IMR-90 (cell line): ENCODE measurements at regions not wholly inside any gene's neighbourhood (a gene's known extent, or its start where the extent isn't known, plus 50 kb on each side); places are given as distances from the start of the nearest gene placed in this dataset.

Experiments
- ATAC-seq: fragments of 200-7000 bp; cut with Tn5 transposase; 2 replicates; pipeline ENCODE4 v1.9.1; 2020; ENCODE audit warnings: low read depth, mild to moderate bottlenecking, moderate library complexity
- BruUV-seq: library from RNA; stranded (reverse); fragments of 400-500 nt; replicated peaks from 2 replicates; lab custom pipeline; 2021; lab: Mats Ljungman, UMichigan
- CTCF ChIA-PET: fragments of 300-600 bp; formaldehyde crosslinking; extraction: SDS; loops from one replicate; lab custom pipeline; 2021; ENCODE audit warnings: antibody characterized with exemption; lab: Yijun Ruan, JAX
- POLR2A ChIA-PET: fragments of 300-600 bp; sonication (Branson Sonifier 250); formaldehyde crosslinking; loops from one replicate; lab custom pipeline; 2022; ENCODE audit warnings: antibody characterized with exemption; ENCODE audit not compliant: unreplicated experiment; lab: Charles Lee
- DNase-seq: peaks from one replicate; pipeline ENCODE4 v3.0.0; 2013
- H2AFZ ChIP-seq: replicated peaks from 2 replicates; pipeline ENCODE3; 2013; ENCODE audit warnings: low read length, mild to moderate bottlenecking; ENCODE audit not compliant: poor library complexity
- H2AK5ac ChIP-seq: 2 replicates; pipeline ENCODE4 v1.6.1; 2013; ENCODE audit warnings: low read depth, low read length, inconsistent platforms
- H2AK9ac ChIP-seq: replicated peaks from 2 replicates; pipeline ENCODE3; 2013; ENCODE audit warnings: mild to moderate bottlenecking, low read depth, low read length, moderate library complexity; ENCODE audit not compliant: poor library complexity
- H2BK120ac ChIP-seq: 2 replicates; pipeline ENCODE4 v1.6.1; 2013; ENCODE audit warnings: low read depth, low read length, inconsistent platforms
- H2BK15ac ChIP-seq: 3 replicates; pipeline ENCODE4 v1.6.1; 2013; ENCODE audit warnings: low read depth, low read length, inconsistent platforms
- H2BK20ac ChIP-seq: 2 replicates; pipeline ENCODE4 v1.6.1; 2013; ENCODE audit warnings: low read depth, mild to moderate bottlenecking, inconsistent platforms, low read length, moderate library complexity
- H2BK5ac ChIP-seq: 2 replicates; pipeline ENCODE4 v1.6.1; 2013; ENCODE audit warnings: mild to moderate bottlenecking, low read depth, low read length, inconsistent platforms; ENCODE audit not compliant: poor library complexity, severe bottlenecking
- H3K14ac ChIP-seq: replicated peaks from 2 replicates; pipeline ENCODE4 v1.6.1; 2013; ENCODE audit warnings: low read depth, low read length, inconsistent platforms
- H3K18ac ChIP-seq: 2 replicates; pipeline ENCODE4 v1.6.1; 2013; ENCODE audit warnings: low read depth, low read length, control low read depth
- H3K23ac ChIP-seq: 2 replicates; pipeline ENCODE4 v1.6.1; 2013; ENCODE audit warnings: low read depth, low read length, inconsistent platforms
- H3K27ac ChIP-seq: 2 replicates; pipeline ENCODE4 v1.5.1; 2013; ENCODE audit warnings: mild to moderate bottlenecking, control low read depth, low read length; ENCODE audit not compliant: insufficient read depth
- H3K27me3 ChIP-seq: 2 replicates; pipeline ENCODE4 v1.6.1; 2013; ENCODE audit warnings: low read length; ENCODE audit not compliant: control insufficient read depth, insufficient read depth
- H3K36me3 ChIP-seq: 2 replicates; pipeline ENCODE4 v1.6.1; 2013; ENCODE audit warnings: low read length, mixed read lengths; ENCODE audit not compliant: control insufficient read depth, insufficient read depth
- H3K4ac ChIP-seq: 2 replicates; pipeline ENCODE4 v1.6.1; 2013; ENCODE audit warnings: low read depth, low read length, inconsistent platforms
- H3K4me1 ChIP-seq: 2 replicates; pipeline ENCODE4 v1.6.1; 2013; ENCODE audit warnings: low read length, mixed read lengths; ENCODE audit not compliant: control insufficient read depth, insufficient read depth
- H3K4me2 ChIP-seq: 2 replicates; pipeline ENCODE4 v1.6.1; 2013; ENCODE audit warnings: low read depth, mild to moderate bottlenecking, control low read depth, low read length, moderate library complexity
- H3K4me3 ChIP-seq: 2 replicates; pipeline ENCODE4 v1.5.1; 2013; ENCODE audit warnings: low read depth, mild to moderate bottlenecking, control low read depth, low read length, moderate library complexity; ENCODE audit not compliant: insufficient read depth
- H3K56ac ChIP-seq: 2 replicates; pipeline ENCODE4 v1.6.1; 2013; ENCODE audit warnings: low read length, inconsistent platforms; ENCODE audit not compliant: insufficient read depth; ENCODE audit errors: extremely low read depth
- H3K79me1 ChIP-seq, 2 experiments: 2 replicates each; pipeline ENCODE4 v1.6.1; 2013; ENCODE audit warnings: low read length in 2 of 2, inconsistent platforms in 1 of 2, low read depth in 1 of 2
- H3K9ac ChIP-seq: 2 replicates; pipeline ENCODE4 v1.6.1; 2013; ENCODE audit warnings: low read depth, low read length, control low read depth
- H3K9me1 ChIP-seq: 2 replicates; pipeline ENCODE4 v1.6.1; 2013; ENCODE audit warnings: low read length, inconsistent platforms; ENCODE audit not compliant: insufficient read depth
- H3K9me3 ChIP-seq: 2 replicates; pipeline ENCODE4 v1.6.1; 2013; ENCODE audit warnings: low read length; ENCODE audit not compliant: control insufficient read depth, insufficient read depth
- H4K20me1 ChIP-seq: 2 replicates; pipeline ENCODE4 v1.6.1; 2013; ENCODE audit warnings: low read length, inconsistent platforms; ENCODE audit not compliant: insufficient read depth
- H4K5ac ChIP-seq: 2 replicates; pipeline ENCODE4 v1.6.1; 2013; ENCODE audit warnings: mild to moderate bottlenecking, low read depth, low read length, control low read depth
- H4K8ac ChIP-seq, 2 experiments: 2 replicates each; pipeline ENCODE4 v1.6.1; 2013; ENCODE audit warnings: low read depth in 2 of 2, low read length in 2 of 2, control low read depth in 1 of 2, inconsistent platforms in 1 of 2
- H4K91ac ChIP-seq: 2 replicates; pipeline ENCODE4 v1.6.1; 2013; ENCODE audit warnings: low read depth, low read length, inconsistent platforms; ENCODE audit not compliant: insufficient read depth
- BHLHE40 ChIP-seq: fragments of 150-350 bp; IDR thresholded peaks from 2 replicates; pipeline ENCODE4 v1.6.1; 2016; ENCODE audit warnings: mild to moderate bottlenecking, low read depth, low read length
- MXI1 ChIP-seq: IDR thresholded peaks from 2 replicates; pipeline ENCODE4 v1.6.1; 2012; ENCODE audit warnings: low read depth, mild to moderate bottlenecking, low read length, moderate library complexity, borderline replicate concordance
- NFE2L2 ChIP-seq: fragments of 150-350 bp; IDR thresholded peaks from 2 replicates; pipeline ENCODE4 v1.6.1; 2016; ENCODE audit warnings: low read depth, mild to moderate bottlenecking, low read length
- POLR2A ChIP-seq: IDR thresholded peaks from 2 replicates; pipeline ENCODE4 v1.6.1; 2012; ENCODE audit warnings: mild to moderate bottlenecking, low read depth, low read length
- WGBS, 2 experiments: methylation state at CpG; one replicate each; pipeline versions ENCODE4 v1.1.5 to v1.1.7; 2013; ENCODE audit warnings: missing lambda C conversion rate in 2 of 2; ENCODE audit not compliant: insufficient read length in 1 of 2; ENCODE audit errors: extremely low coverage in 2 of 2; 5-methylcytosine and 5-hydroxymethylcytosine counted together
- dilution Hi-C: fragments of 300-500 bp; cut with HindIII; formaldehyde crosslinking; loops from one replicate; pipeline ENCODE4 v1.14.3; 2018; ENCODE audit warnings: low sequenced_read_pairs; ENCODE audit not compliant: unreplicated experiment
- in situ Hi-C: fragments of 300-500 bp; cut with MboI; formaldehyde crosslinking; loops from 3 replicates; pipeline ENCODE4 v1.14.3; 2019; ENCODE audit warnings: low sequenced_read_pairs, inconsistent platforms, mixed read lengths
- intact Hi-C: fragments of 100-400 bp; cut with micrococcal nuclease; formaldehyde crosslinking; loops from 2 replicates; pipeline ENCODE4 v1.10.0; 2022
- TF ChIP-seq, protein P1 (sequence below): fragments of 150-350 bp; IDR thresholded peaks from 2 replicates; pipeline ENCODE4 v1.6.1; 2016; ENCODE audit warnings: low read depth, mild to moderate bottlenecking, low read length, moderate library complexity, borderline replicate concordance
- TF ChIP-seq, protein P2 (sequence below): fragments of 150-350 bp; IDR thresholded peaks from 2 replicates; pipeline ENCODE4 v1.6.1; 2017; ENCODE audit warnings: mild to moderate bottlenecking, antibody characterized with exemption, low read length, low read depth
- TF ChIP-seq, protein P3 (sequence below): conservative IDR thresholded peaks from 2 replicates; pipeline ENCODE4 v1.5.1; 2012; ENCODE audit warnings: mild to moderate bottlenecking, low read depth, low read length, improper control_type of control experiment

- H3K4me2 ChIP-seq: no peak overlapping the region
- no peak overlapping the region for H3K4me3 ChIP-seq
- dilution Hi-C loops: no loop called here
- H3K36me3 ChIP-seq: no peaks in the 10 kb centered on the region
- no peak overlapping the region for H3K14ac ChIP-seq
- no peak overlapping the region for H2BK120ac ChIP-seq
- WGBS, 2 experiments: no CpG with 5 or more reads among the region's 2 CpGs
- POLR2A ChIA-PET: no interaction called here
- no peaks in the 10 kb centered on the region for H3K4me1 ChIP-seq
- no peak overlapping the region for H3K4ac ChIP-seq
- H3K27ac ChIP-seq: no peak overlapping the region
- H3K23ac ChIP-seq: no peak overlapping the region
- TF ChIP-seq, protein P1, sequence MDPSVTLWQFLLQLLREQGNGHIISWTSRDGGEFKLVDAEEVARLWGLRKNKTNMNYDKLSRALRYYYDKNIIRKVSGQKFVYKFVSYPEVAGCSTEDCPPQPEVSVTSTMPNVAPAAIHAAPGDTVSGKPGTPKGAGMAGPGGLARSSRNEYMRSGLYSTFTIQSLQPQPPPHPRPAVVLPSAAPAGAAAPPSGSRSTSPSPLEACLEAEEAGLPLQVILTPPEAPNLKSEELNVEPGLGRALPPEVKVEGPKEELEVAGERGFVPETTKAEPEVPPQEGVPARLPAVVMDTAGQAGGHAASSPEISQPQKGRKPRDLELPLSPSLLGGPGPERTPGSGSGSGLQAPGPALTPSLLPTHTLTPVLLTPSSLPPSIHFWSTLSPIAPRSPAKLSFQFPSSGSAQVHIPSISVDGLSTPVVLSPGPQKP: no peak
- TF ChIP-seq, protein P2, sequence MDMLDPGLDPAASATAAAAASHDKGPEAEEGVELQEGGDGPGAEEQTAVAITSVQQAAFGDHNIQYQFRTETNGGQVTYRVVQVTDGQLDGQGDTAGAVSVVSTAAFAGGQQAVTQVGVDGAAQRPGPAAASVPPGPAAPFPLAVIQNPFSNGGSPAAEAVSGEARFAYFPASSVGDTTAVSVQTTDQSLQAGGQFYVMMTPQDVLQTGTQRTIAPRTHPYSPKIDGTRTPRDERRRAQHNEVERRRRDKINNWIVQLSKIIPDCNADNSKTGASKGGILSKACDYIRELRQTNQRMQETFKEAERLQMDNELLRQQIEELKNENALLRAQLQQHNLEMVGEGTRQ: no peak
- no peak for TF ChIP-seq NFE2L2
- no peak for TF ChIP-seq MXI1
- no peak for TF ChIP-seq POLR2A
- no peak for TF ChIP-seq BHLHE40
- TF ChIP-seq, protein P3, sequence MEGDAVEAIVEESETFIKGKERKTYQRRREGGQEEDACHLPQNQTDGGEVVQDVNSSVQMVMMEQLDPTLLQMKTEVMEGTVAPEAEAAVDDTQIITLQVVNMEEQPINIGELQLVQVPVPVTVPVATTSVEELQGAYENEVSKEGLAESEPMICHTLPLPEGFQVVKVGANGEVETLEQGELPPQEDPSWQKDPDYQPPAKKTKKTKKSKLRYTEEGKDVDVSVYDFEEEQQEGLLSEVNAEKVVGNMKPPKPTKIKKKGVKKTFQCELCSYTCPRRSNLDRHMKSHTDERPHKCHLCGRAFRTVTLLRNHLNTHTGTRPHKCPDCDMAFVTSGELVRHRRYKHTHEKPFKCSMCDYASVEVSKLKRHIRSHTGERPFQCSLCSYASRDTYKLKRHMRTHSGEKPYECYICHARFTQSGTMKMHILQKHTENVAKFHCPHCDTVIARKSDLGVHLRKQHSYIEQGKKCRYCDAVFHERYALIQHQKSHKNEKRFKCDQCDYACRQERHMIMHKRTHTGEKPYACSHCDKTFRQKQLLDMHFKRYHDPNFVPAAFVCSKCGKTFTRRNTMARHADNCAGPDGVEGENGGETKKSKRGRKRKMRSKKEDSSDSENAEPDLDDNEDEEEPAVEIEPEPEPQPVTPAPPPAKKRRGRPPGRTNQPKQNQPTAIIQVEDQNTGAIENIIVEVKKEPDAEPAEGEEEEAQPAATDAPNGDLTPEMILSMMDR: no peak
- H4K20me1 ChIP-seq: no peaks in the 10 kb centered on the region
- H2AFZ ChIP-seq: no peak overlapping the region
- no peak overlapping the region for H3K18ac ChIP-seq
- H4K5ac ChIP-seq: no peak overlapping the region
- in situ Hi-C loops: no loop called here
- intact Hi-C loops: no loop called here
- no peak overlapping the region for H2BK5ac ChIP-seq
- no peak overlapping the region for H2BK15ac ChIP-seq
- DNase-seq: no peak
- CTCF ChIA-PET: no interaction called here
- no peak overlapping the region for H3K56ac ChIP-seq
- H2BK20ac ChIP-seq: no peak overlapping the region
- BruUV-seq: no TSS peak
- no peak overlapping the region for H3K9ac ChIP-seq
- H3K79me1 ChIP-seq: no peaks in the 10 kb centered on the region
- H4K91ac ChIP-seq: no peak overlapping the region
- no peak overlapping the region for H2AK9ac ChIP-seq
- no peak overlapping the region for H2AK5ac ChIP-seq
- no peak for ATAC-seq
- no peaks in the 10 kb centered on the region for H3K27me3 ChIP-seq
- H3K9me3 ChIP-seq: no peaks in the 10 kb centered on the region
- H3K9me1 ChIP-seq: no peaks in the 10 kb centered on the region
- H4K8ac ChIP-seq: no peak overlapping the region
Measured at GRCh38 chr1:168842916-168843315, 113.9 kb upstream of the DPT start.
